Tibial nerve (tissue), 4 donors: ENCODE measurements at regions not wholly inside any gene's neighbourhood (a gene's known extent, or its start where the extent isn't known, plus 50 kb on each side); places are given as distances from the start of the nearest gene placed in this dataset.
"Not testable (repeated sequence)": the region's sequence is repeated elsewhere in the genome, so short reads cannot be mapped to it uniquely, and the experiment has no call there.

ENCODE experiments used
- DNase-seq, 2 donors: peaks; one replicate each; pipeline ENCODE4 v3.0.0-alpha.2; 2019; ENCODE audit warnings: low spot score in 2 of 2
- H3K27ac ChIP-seq, 4 donors: fragments of 200-600 bp; sonication (generic) in 3 of 4; one replicate each; pipeline ENCODE4 v1.5.1; 2017 to 2019; ENCODE audit warnings: mild to moderate bottlenecking in 1 of 4
- H3K27me3 ChIP-seq, 2 donors: fragments of 200-600 bp; sonication (generic) in 1 of 2; one replicate each; pipeline versions ENCODE4 v1.5.1 to v1.6.0; 2017 to 2019
- H3K36me3 ChIP-seq, 3 donors: fragments of 200-600 bp; sonication (generic); one replicate each; pipeline ENCODE4 v1.5.1; 2018 to 2019
- H3K4me1 ChIP-seq, 4 donors: fragments of 200-600 bp; sonication (generic) in 3 of 4; one replicate each; pipeline ENCODE4 v1.5.1; 2017 to 2019
- H3K4me3 ChIP-seq, 4 donors: fragments of 200-600 bp; sonication (generic) in 3 of 4; one replicate each; pipeline ENCODE4 v1.5.1; 2017 to 2019; ENCODE audit warnings: mild to moderate bottlenecking in 1 of 4, moderate library complexity in 1 of 4
- H3K9me3 ChIP-seq, 4 donors: fragments of 200-600 bp; sonication (generic) in 3 of 4; one replicate each; pipeline ENCODE4 v1.5.1; 2017 to 2019
- EP300 ChIP-seq, 2 donors: sonication (generic); formaldehyde crosslinking; IDR thresholded peaks; one replicate each; pipeline ENCODE4 v1.6.1; 2017; ENCODE audit warnings: antibody characterized with exemption in 2 of 2, mild to moderate bottlenecking in 1 of 2
- POLR2A ChIP-seq, 2 donors: fragments of 450-650 bp; IDR thresholded peaks; one replicate each; pipeline ENCODE4 v1.6.1; 2017; ENCODE audit warnings: antibody characterized with exemption in 2 of 2, mild to moderate bottlenecking in 2 of 2, moderate library complexity in 2 of 2
- WGBS, 2 donors: methylation state at CpG; one replicate each; pipeline ENCODE4 v1.1.5; 2018; 5-methylcytosine and 5-hydroxymethylcytosine counted together
- TF ChIP-seq, protein P1 (sequence below), 5 experiments: fragments of 200-600 bp in 3 of 5; fragments of 450-650 bp in 2 of 5; sonication (generic) in 3 of 5; IDR thresholded peaks; one replicate each; pipeline ENCODE4 v1.5.1; 2016 to 2019; ENCODE audit warnings: antibody characterized with exemption in 5 of 5, mild to moderate bottlenecking in 3 of 5, moderate library complexity in 2 of 5

DNA sequence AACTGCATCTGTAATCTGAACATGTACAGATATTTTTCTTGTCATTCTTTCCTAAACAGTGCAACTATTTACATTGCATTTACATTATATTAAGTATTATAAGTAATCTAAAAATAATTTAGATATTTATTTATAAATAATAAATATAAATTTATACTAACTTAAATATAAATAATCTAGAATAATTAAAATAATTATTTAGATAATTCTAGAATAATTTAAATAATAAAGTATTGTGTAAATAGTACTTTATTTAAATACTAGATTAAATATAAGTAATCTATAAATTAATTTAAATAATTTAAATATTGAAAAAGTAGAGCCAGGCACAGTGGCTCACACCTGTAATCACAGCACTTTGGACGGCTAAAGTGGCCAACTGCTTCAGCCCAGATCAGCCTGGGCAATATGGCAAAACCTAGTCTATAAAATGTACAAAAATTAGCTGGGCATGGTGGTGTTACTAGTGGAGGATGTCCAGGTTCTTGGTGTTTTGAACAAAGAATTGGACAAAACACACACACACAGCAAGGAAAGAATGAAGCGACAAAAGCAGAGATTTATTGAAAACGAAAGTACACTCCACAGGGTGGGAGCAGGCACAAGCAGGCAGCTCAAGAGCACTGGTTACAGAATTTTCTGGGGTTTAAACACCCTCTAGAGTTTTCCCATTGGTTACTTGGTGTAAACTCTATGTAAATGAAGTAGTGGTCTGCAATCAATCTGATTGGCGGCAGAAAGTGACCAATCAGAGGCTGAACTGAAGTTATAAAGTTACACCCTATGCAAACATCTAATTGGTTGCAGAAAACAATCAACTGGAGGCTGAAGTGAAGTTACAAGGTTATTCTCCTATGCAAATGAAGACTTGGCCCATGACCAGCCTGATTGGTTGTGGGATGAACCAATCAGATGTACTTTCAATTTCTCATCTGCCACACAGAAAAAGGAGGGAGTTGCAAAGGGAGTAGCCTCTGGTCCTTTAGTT is 100.2 kb upstream of the SP4 start:
- TF ChIP-seq, protein P1, sequence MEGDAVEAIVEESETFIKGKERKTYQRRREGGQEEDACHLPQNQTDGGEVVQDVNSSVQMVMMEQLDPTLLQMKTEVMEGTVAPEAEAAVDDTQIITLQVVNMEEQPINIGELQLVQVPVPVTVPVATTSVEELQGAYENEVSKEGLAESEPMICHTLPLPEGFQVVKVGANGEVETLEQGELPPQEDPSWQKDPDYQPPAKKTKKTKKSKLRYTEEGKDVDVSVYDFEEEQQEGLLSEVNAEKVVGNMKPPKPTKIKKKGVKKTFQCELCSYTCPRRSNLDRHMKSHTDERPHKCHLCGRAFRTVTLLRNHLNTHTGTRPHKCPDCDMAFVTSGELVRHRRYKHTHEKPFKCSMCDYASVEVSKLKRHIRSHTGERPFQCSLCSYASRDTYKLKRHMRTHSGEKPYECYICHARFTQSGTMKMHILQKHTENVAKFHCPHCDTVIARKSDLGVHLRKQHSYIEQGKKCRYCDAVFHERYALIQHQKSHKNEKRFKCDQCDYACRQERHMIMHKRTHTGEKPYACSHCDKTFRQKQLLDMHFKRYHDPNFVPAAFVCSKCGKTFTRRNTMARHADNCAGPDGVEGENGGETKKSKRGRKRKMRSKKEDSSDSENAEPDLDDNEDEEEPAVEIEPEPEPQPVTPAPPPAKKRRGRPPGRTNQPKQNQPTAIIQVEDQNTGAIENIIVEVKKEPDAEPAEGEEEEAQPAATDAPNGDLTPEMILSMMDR (IDR thresholded peaks at IDR 0.05), result no peak
- TF ChIP-seq POLR2A (IDR thresholded peaks at IDR 0.05) (no peak), EP300 (IDR thresholded peaks at IDR 0.05) (no peak)
- H3K9me3 ChIP-seq, result no peaks in the 10 kb centered on the region
- H3K36me3 ChIP-seq, result no peaks in the 10 kb centered on the region
- DNase-seq, result no peak
- H3K27ac ChIP-seq, result no peak overlapping the region
- H3K27me3 ChIP-seq, result no peaks in the 10 kb centered on the region
- H3K4me1 ChIP-seq, result no peaks in the 10 kb centered on the region
- H3K4me3 ChIP-seq, result no peak overlapping the region
- 96 to 97% methylated on average over 4 of the region's 4 CpGs for WGBS, 2 donors

DNA sequence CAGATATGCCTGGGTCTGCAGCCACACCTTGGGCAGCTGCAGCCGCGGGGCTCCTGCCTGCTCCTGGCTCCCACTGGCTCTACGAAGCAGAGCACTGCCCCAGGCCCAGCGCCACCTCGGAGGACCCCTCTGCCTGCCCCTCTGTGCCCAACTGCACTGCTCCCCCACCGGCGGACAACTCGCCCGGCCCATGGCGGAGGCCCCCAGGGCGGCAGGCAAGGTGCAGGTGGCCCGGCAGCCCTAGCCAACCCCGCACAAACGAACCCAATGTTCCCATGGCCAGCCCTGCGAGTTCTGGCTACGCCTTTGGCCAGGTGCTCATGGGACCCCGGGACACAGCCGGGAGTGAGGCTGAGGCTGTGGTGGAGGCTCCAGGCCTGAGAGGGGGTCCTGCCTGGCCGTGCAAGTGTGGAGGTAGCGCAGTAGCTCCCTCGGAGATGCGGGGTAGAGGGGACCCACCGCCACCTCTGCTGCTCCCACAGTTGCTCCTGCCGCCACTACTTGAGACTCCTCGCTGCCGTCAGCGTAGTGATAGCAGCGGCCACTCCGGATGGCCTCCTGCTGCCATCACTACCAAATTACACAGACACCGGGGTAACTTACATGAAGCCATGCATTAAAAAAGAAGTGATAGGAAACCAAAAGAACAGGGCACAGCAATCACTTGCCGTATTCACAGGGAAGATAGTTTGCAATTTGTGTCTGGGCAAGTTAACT is 97.3 kb upstream of the SP4 start:
- Histone ChIP-seq H3K9me3 (no peaks in the 10 kb centered on the region), H3K27me3 (no peaks in the 10 kb centered on the region), H3K4me3 (no peak overlapping the region), H3K4me1 (no peaks in the 10 kb centered on the region), H3K36me3 (no peaks in the 10 kb centered on the region), H3K27ac (no peak overlapping the region)
- TF ChIP-seq EP300 (IDR thresholded peaks at IDR 0.05), result no peak
- TF ChIP-seq, protein P1 (IDR thresholded peaks at IDR 0.05), result no peak
- no peak for TF ChIP-seq POLR2A (IDR thresholded peaks at IDR 0.05)
- no peak for DNase-seq
- 91 to 97% methylated on average over 21 to 25 of the region's 31 CpGs for WGBS, 2 donors

DNA sequence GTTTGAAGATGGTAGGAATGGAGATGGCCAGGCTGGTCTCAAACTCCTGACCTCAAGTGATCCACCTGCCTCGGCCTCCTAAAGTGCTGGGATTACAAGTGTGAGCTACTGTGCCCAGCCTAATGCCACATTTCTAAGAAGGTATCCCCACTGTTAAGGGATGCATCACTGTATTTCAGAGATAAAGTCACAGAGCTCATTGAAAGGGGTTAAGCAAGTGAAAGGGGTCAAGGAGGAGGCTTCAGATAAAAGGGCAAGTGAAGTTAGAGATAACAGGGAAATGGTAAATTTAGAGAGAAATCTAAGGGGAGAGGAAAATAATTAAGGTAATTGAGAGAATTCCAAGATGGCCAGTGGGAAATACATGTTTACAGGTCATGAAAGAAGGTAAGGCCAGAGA is 93.0 kb upstream of the SP4 start:
- no peak for DNase-seq
- 85 to 94% methylated on average over 1 of the region's 1 CpG for WGBS, 2 donors
- TF ChIP-seq POLR2A (IDR thresholded peaks at IDR 0.05) (no peak), EP300 (IDR thresholded peaks at IDR 0.05) (no peak)
- TF ChIP-seq, protein P1 (IDR thresholded peaks at IDR 0.05), result no peak
- H3K4me3 ChIP-seq, result no peak overlapping the region
- H3K4me1 ChIP-seq, result no peaks in the 10 kb centered on the region
- no peaks in the 10 kb centered on the region for H3K36me3 ChIP-seq
- peaks cover 0 to 3% (median 0%) of the 10 kb centered on the region in 4 donors for H3K9me3 ChIP-seq
- no peaks in the 10 kb centered on the region for H3K27me3 ChIP-seq
- H3K27ac ChIP-seq, result no peak overlapping the region

DNA sequence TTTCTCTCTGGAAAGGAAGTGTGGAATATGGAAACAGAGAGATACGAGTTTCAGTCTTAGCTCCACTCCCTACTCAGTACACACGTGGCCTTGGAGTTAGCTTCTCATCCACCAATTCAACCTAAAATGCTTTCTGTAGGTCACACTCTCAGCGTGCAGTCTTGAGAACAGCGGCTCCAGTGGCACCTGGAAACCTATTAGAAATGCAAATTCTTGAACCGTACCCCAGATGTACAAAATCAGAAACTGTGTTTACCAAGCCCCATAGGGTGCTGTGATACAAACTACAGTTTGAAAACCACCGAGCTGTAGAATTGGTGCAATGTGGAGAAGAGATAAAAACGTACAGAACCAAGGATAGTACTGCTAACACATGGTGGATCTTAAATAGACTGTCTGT is 91.1 kb upstream of the SP4 start:
- H3K4me3 ChIP-seq, result no peak overlapping the region
- WGBS, 2 donors, result 86 to 88% methylated on average over 7 of the region's 7 CpGs
- TF ChIP-seq, protein P1 (IDR thresholded peaks at IDR 0.05), result no peak
- TF ChIP-seq EP300 (IDR thresholded peaks at IDR 0.05) (no peak), POLR2A (IDR thresholded peaks at IDR 0.05) (no peak)
- no peaks in the 10 kb centered on the region for H3K27me3 ChIP-seq
- no peaks in the 10 kb centered on the region for H3K4me1 ChIP-seq
- DNase-seq, result no peak
- H3K36me3 ChIP-seq, result no peaks in the 10 kb centered on the region
- H3K9me3 ChIP-seq, result peaks cover 0 to 11% (median 0%) of the 10 kb centered on the region in 4 donors
- H3K27ac ChIP-seq, result no peak overlapping the region

DNA sequence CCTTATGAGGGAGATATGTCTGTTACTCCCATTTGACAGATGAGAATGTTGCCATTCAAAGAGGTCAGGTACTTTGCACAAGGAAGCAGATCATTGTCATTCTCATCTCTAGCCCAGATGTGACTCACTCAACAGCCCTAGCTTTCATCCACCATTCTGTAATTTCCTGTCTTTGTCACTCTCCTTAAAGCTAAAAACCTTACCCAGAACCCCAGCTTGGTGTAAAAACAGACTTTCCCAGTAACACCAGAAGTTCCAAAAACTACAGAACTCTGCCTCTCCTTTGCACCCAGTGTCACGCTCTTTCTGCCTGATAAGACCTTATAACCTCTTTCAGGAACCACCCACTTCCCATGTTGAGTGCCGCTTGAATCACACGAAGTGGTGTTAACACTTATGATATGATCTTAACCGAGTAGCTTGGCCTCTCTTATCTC is 89.1 kb upstream of the SP4 start:
- H3K27me3 ChIP-seq, result no peaks in the 10 kb centered on the region
- H3K9me3 ChIP-seq, result peaks cover 0 to 11% (median 0%) of the 10 kb centered on the region in 4 donors
- no peaks in the 10 kb centered on the region for H3K4me1 ChIP-seq
- WGBS, 2 donors, result 69 to 76% methylated on average over 4 of the region's 4 CpGs
- H3K4me3 ChIP-seq, result no peak overlapping the region
- H3K36me3 ChIP-seq, result no peaks in the 10 kb centered on the region
- no peak overlapping the region for H3K27ac ChIP-seq
- DNase-seq, result no peak
- no peak for TF ChIP-seq EP300 (IDR thresholded peaks at IDR 0.05)
- TF ChIP-seq, protein P1 (IDR thresholded peaks at IDR 0.05), result no peak

DNA sequence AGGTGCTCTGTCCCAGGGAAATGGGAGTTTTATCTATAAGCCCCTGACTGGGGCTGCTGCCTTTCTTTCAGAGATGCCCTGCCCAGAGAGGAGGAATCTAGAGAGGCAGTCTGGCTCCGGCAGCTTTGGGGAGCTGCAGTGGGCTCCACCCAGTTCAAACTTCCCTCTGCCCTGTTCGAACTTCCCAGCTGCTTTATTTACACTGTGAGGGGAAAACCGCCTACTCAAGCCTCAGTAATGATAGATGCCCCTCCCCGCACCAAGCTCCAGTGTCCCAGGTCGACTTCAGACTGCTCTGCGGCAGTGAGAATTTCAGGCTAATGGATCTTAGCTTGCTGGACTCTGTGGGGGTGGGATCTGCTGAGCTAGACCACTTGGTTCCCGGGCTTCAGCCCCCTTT is 83.0 kb upstream of the SP4 start:
- not testable (repeated sequence) for H3K27ac ChIP-seq, H3K4me3 ChIP-seq, H3K4me1 ChIP-seq, H3K9me3 ChIP-seq, DNase-seq, H3K36me3 ChIP-seq, H3K27me3 ChIP-seq
- WGBS, 2 donors, result 16 to 24% methylated on average over 6 to 7 of the region's 7 CpGs
